A549 (cell line): ENCODE measurements at regions not wholly inside any gene's neighbourhood (a gene's known extent, or its start where the extent isn't known, plus 50 kb on each side); places are given as distances from the start of the nearest gene placed in this dataset.

Experiments
- MAX ChIP-seq: IDR thresholded peaks from 2 replicates; pipeline ENCODE4 v1.6.1; 2012
- POLR2A ChIP-seq: IDR thresholded peaks from 2 replicates; pipeline ENCODE4 v1.6.1; 2012; ENCODE audit warnings: mild to moderate bottlenecking, low read length
- USF2 ChIP-seq: fragments of 450-650 bp; IDR thresholded peaks from 2 replicates; pipeline ENCODE4 v1.6.1; 2014; ENCODE audit warnings: antibody characterized with exemption

GRCh38 chr20:48038713-48039112, 253.4 kb upstream of the SULF2 start:
- TF ChIP-seq POLR2A = no peak
- no peak for TF ChIP-seq MAX
- no peak for TF ChIP-seq USF2
